IPS-NIHi7 (cell line): ENCODE measurements at regions not wholly inside any gene's neighbourhood (a gene's known extent, or its start where the extent isn't known, plus 50 kb on each side); places are given as distances from the start of the nearest gene placed in this dataset.
A peak's percentile ranks its signal among the peaks of the same experiment; 100 is the strongest.
"Not testable (repeated sequence)": the region's sequence is repeated elsewhere in the genome, so short reads cannot be mapped to it uniquely, and the experiment has no call there.

ENCODE experiments used
- DNase-seq: peaks from one replicate; pipeline ENCODE4 v3.0.0; 2012; ENCODE audit warnings: mixed read lengths; ENCODE audit errors: extremely low spot score

DNA sequence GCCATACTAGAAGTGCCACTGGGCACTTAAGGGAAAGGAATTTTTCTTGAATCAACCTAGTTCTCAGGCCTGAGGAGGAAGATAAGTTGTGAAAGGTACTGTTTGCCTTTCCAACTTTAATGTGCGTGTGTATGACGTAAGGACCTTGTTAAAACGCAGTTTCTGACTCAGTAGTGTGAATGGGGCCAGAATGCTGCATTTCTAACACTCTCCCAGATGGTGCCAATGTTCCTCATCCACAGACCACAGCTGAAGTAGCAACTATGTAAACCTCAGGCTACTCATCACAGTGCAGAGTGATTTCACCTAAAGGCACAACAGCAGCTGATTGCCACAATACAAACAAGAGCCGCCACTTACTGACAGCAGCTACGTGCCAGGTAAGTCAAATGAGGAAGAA, 103.6 kb downstream of the OTOL1 start:
- no peak for DNase-seq

DNA sequence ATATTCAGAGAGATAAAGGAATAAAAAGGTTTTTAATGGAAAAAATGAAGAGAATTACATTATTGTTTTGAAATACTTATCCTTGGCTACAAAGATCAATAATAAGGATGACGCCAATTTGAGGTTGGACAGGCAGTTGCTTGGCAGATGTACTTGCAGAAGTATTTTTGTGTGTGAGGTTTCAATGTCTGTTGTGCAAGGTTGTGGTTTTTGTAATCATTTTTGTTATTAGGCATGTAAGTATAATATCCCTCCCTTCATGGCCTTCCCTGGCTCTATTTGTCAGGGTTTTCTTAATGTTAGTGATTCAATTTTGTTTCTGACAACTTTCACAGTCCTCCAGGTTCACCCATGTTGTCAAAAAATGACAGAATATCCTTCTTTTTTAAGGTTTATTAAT, 105.9 kb downstream of the OTOL1 start:
- DNase-seq: no peak

DNA sequence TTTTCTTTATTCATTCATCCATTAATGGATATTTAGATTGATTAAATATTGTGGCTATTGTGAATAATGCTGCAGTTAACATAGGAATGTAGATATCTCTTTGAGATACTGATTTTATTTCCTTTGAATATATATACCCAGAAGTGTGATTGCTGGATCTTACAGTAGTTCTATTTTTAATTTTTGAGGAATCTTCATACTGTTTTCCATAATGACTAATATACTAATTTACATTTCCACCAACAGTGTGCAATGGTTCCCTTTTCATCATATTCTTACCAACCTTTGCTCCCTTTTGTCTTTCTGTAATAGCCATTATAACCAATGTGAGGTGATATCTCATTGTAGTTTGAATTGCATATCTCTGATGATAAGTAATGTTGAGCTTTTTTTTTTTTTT, 106.3 kb downstream of the OTOL1 start:
- DNase-seq: no peak

DNA sequence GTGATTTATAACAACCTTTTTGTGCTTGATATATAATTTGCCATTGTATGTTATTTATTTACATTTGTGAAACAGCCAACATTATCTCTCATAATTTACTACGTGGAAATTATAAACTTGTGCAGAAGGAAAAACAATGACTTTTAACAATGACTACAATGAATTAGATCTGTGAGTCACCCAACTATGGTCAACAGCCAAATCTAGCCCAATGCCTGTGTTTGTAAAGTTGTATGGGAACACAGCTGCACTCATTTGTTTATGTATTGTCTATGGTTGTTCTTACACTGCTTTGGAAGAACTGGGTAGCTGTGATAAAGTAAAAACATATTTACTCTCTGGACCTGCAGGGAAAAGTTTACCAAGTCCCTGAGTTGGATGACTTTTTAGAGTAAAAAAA, 110.4 kb downstream of the OTOL1 start:
- no peak for DNase-seq

DNA sequence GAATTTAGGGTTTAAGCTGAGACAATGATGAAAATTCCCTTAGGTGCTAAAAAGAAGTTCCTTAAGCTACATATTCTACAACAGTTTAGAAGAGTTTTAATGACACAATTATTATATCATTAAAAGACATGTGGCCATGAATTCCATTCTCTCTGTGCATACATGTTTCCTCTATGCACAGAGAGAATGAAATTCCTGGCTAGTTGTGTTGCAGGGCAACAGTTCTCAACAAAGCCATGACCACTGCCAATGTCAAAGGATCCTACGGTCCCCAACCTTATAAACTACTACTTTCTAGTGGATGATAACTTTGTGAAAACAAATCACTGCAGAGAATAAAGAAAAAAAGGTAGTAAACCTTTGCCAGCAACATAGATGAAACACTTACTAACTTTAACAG, 122.7 kb downstream of the OTOL1 start:
- DNase-seq: no peak

DNA sequence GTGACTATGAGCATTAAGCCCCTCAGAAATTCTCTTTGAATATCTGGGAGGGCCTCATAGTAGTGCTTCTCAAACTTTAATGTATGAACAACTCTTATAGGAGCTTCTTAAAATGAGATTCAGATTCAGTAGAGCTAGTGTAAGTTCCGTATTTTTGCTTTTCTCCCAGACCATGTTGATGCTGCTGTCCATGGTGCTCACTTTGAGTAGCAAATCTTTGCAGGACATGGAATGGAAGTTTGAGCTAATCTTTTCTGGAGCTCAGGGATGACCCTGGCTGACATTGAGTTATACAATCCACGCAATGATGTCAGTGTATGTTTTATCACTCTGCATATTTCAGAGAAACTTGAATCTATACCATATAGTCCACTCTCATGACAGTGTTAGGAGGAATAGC, 134.2 kb downstream of the OTOL1 start:
- DNase-seq: peak; percentile 19

DNA sequence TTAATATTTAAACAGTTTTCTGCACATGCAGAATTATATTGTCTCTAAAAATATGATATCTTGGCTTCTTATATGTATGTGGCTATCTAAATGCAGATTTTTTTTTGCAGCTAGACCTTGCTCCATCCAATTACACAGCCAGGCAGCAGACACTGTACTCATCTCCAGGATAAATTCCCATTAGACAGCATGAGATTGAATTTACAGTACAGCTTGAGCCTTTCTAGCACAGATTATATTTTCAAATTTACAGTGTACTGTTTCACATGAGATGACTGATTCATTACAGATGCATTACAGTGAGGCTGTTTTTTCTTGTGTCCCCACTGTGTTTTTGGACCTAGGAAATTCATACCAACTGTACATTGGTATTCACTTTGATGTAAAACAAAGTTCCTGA, 134.9 kb downstream of the OTOL1 start:
- DNase-seq: no peak

DNA sequence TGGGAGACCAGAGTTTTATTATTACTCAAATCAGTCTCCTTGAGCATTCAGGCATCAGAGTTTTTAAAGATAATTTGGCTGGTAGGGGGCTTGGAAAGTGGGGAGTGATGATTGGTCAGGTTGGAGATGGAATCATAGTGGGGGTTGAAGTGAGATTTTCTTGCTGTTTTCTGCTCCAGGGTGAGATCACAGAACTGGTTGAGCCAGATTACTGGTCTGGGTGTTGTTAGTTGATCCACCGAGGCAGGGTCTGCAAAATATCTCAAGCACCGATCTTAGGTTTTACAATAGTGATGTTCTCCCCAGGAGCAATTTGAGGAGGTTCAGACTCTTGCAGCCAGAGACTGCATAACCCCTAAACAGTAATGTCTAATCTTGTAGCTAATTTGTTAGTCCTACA, 141.0 kb downstream of the OTOL1 start:
- DNase-seq: no peak

DNA sequence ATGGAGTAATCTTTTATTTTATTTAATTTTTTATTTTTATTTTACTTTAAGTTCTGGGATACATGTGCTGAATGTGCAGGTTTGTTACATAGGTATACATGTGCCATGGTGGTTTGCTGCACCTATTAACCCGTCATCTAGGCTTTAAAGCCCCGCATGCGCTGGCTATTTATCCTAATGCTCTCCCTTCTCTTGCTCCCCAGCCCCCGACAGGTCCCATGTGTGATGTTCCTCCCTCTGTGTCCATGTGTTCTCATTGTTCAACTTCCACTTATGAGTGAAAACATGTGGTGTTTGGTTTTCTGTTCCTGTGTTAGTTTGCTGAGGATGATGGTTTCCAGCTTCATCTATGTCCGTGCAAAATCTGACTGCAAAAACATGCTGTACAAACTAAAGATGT, 142.5 kb downstream of the OTOL1 start:
- not testable (repeated sequence) for DNase-seq

DNA sequence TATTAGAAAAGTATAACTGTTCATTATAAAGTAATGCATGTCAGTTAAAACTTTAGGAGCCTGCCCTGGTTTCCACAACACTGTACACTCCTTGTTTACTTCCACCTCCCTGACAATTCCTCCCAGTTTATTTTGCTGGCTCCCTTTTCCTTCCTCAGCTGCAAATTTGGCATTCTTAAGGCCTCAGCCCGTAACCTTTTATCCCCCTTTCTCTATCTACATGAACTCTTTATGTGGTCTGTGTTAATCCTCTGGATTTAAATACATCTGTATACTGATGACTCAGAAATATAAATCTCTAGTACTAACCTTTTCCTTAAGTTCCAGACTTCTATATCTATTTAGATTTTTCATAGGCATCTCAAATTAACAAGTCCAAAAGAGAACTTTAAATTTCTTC, 143.6 kb downstream of the OTOL1 start:
- DNase-seq: no peak

DNA sequence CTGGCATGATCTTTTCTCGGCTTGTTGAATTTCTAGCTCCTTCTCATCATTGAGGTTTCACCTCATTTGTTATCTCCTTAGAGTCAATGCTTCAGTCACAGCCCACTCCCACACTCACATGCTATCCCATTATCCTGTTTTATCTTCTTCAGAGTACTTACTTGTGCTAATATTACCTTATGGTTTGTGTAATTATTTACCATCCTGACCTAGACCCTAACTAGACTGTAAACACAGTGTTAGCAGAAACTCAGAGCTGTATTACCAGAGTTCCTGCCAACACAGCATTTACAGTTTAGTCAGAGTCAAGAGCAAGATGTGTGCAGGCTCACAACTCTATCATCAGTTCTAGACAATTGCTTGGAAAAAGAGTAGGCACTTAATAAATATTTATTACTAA, 144.7 kb downstream of the OTOL1 start:
- no peak for DNase-seq

DNA sequence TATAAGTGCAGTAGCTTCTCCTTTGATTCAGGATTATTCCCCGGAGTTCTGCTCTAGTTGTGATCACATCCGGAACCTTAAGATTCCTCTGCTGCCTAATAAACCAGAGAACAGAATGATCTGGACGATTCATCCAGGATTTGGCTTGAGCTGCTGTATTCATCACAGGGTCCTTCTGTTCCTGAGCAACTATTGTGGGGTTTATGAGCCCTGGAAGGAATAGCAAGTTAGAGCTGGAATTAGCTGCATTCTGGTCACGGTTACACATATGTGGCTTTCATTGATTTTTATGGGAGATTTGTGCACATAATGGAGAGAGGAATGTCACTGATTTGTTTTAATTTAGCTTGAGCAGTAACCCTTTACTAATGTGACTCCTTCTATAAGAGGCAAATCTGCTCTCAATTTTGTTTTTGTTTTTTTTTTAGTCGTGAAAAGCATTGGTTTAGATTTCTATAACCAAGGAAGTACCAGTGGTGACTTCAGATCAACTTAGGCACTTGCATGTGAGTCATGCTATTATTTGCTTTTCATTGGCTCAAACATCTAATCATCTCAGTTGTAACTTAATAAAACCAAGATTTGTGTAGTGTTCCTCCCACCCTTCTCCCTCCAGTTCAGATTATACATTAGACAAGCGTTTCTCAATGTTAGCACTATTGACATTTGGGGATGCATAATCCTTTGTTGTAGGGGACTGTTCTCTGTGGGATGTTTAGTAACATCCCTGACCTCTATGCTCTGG, 148.5 kb downstream of the OTOL1 start:
- DNase-seq: no peak

DNA sequence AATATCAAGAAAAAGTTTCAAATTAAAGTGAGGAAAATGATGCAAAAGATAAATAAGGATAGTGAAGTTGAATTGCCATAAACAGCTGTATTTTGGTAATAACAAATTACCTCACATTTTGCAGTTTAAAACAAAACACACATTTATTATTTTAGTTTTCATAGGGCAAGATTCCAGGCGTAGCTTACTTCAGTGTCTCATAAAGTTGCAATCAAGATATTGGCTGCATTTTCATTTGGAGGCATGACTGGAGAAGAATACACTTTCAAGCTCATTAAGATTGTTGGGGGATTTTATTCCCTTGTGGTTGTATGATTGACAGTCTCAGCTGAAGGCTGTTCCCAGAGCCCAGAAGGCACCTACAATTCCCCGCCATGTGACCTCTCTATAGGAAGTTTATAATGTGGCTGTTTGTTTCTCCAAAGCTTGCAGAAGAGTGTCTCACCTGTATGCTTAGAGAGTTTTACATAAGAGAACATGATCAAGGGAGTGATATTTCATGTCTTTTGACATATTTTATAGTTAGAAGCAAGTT, 151.4 kb downstream of the OTOL1 start:
- DNase-seq: no peak

DNA sequence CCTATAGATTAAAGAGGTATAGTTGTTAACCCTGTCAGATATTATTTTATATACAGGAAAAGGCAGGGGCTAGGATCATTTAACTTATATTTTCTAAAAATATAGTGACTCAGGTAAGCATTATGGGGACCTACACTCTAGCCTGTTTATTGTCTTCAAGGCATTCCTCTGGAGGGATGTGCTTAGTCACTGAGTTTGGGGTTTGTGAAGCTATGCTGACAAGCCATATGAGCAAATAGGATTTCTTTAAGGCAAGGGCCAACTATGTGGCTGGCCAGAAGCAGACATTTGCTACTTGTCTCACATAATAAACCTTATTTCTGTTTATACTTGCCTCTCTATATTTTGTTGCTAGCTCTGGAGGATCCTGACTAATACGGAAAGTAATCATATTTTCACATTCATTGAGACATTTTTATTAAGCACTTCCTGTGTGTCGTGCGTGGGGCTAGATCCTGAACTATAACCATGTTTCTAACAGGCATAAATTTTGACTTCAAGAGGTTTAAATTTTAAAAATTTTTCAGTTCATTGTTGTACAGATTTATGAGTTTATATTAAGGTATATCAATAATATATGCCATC, 153.4 kb downstream of the OTOL1 start:
- no peak for DNase-seq

DNA sequence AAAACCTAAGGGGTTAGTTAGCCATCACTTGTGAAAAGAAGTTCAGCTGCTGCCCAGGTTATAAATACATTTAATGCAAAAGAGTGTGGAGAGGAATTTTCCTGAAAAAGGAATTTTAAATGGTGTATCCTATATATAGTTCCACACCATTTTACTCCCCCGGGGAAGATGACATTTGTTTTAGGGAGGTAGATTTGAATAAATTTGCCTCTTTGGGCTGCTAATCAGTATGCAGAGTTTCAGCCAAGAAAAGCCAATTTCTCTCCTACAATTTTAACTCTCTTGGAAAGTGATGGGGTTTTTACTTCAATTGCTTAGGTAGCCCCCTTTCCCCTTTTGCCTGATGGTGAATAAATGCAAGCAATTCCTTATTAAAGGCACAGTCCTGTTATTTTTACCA, 161.2 kb downstream of the OTOL1 start:
- DNase-seq: no peak

DNA sequence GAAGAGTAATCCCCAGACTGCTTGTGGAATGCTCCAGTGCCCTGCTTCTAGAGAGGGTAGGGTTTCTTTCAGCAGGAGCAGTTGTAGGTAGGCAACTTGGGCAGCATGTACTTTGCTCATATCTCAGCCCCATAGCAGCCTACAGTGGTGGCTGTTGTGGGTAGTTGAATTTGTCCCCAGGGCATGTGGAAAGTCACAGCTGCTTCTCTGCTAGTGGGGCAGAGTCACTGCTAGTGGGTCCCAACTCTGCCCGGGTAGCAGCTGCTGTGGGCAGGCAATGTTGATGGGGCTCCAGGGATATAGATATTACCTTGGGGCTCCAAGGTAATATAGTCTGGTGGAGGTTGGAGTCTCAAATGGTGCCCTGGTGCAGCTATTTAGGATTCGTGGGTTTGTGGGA, 174.5 kb downstream of the OTOL1 start:
- no peak for DNase-seq

DNA sequence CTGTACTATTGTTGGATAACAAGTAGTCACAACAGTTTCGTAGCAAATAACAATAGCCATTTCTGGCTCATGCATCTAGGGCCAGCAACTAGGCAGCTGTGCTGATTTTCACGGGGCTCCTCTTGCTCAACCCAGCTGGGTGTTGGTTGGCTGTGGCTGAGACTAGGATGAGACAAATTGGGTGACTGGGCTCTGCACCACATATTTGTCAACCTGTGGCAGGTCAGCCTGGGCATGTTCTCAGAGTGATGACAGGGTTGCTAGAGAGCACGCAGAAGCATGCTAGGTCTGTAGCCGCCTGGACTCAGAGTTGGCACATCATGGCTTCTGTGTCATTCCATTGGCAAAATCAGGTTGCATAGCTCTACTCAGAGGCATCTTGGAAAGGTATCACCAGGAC, 175.9 kb downstream of the OTOL1 start:
- DNase-seq: no peak

DNA sequence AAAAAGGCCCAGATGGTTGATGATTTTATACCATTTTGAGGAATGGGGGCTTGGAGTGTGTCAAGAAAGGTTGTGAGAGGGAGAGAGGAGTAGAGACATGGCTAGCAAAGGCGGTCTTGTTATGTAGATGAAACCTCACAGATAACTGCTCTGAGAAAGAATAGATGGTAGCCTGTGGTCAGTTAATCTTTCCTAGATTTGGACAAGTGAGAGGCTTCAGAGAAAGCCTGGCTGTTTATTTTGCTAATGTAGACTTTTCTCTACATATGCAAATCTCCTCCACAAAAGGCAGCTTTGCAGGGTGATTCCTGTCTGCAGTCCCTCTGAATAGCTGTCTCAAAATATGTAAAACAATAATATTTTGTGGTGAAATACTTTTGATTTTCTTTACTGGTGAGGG, 177.3 kb downstream of the OTOL1 start:
- peak; percentile 12 for DNase-seq

DNA sequence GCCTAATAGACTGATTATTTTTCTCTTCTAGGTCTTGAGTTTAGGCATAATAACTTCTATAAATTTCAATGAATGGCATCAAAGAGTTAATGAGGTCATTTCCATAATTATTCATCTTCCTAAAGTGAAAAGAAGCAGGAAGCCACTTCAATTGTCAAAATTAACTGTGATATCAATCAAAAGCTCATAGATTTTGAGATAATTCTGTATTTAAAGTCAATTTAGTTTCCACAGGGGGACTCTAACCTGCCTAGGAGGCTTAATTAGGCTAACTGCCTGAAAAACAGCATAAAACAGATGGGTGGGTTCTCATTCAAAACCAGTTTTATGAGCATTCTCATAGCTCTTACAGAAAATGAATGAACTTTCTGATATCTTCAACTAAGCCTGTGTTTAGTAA, 177.8 kb downstream of the OTOL1 start:
- DNase-seq: no peak

DNA sequence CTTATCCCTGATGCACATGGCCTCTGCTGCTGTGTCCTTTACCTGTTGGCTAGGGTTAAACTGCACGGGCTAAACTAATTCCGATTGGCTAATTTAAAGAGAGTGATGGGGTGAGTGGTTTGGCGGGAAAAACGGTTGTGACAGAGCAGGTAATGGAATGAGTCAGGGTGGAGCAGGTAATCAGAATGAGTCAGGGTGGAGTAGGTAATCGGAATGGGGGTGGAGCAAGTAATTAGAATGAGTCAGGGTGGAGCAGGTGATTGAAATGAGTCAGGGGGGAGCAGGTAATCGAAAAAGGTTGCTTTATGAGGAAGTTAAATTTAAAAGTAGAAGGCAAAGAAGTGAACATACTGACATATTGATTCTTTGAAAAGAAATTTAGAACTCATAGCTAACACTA, 185.2 kb downstream of the OTOL1 start:
- DNase-seq: not testable (repeated sequence)

DNA sequence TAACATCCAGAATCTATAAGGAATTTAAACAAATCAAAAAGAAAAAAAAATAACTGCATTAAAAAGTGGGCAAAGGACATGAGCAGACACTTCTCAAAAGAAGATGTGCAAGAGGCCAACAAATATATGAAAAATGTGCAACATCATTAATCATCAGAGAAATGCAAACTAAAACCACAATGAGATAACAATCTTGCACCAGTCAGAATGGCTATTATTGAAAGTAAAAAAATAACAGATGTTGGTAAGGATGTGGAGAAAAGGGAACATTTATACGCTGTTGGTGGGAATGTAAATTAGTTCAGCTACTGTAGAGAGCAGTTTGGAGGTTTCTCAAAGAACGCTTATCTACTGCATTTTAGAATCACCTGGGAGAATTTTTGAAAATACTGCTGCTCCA, 186.1 kb downstream of the OTOL1 start:
- no peak for DNase-seq

DNA sequence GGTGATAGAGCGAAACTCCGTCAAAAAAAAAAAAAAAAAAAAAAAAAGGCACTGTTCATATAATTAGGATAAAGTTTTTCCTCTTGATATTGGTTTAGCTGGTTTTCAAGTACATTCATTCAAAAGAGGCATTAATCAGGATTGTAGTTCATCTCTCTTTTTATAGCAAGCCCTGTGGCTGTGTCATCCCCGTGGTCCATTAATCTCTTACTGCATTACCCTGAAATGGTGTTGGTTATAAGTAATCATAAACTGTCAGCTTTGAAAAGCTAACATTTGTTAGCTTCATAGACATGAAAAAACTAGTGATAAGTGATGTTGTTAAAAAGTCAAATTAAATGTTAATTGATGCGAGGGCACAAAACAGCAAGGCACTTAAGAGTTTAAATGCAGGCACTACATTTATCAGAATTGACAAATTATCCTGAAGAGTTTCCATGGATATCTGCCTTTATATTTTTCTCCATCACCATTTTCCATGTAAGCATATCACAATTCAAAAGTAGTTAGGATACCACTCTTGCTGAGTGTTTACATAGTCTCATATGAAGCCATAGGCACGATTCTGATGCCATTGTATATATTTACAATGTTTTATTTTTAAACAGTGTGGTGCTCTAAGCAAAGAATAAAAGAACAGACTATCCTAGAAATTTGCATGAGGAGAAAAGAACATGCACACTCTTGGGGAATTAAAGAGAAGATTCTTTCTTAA, 193.1 kb downstream of the OTOL1 start:
- DNase-seq: no peak

DNA sequence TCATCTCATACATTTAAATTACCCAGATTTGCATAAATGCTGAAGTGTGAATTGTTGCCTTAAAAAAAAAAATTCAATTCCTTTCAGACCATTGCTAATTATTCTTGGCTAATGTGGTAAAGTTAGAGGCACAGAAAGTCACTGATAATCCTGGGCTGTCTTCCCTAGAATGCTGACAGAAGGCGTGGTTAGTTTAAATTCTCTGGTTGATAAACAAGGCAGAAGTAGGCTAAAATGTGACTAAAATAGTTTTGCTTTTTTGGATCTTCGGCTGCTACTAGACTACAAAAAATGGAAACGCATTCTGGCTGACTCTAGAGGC, 193.7 kb downstream of the OTOL1 start:
- DNase-seq: no peak
